ENCODE measurements at regions not wholly inside any gene's neighbourhood (a gene's known extent, or its start where the extent isn't known, plus 50 kb on each side); places are given as distances from the start of the nearest gene placed in this dataset.

DNA sequence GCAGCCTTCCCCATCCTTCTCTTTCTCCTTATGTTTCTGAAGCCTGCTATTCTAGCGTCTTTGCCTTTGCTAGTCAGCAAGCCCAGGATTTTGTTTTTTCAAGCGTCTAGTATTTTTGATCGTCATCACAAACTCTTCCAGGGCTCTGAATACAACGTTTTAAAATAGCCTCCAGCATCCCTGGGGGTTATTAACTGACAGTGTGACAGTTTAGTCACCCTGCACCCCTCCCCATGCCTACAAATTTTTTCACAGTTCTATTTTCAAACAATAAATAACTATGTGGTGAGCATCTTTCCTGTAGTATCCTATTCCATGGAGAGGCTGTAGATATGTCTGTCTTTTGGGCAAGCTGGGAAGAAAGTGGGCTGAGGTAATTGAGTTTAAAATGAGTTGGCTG lies 280.9 kb downstream of the MAP2K4 start:
- Mint-ChIP-seq H3K4me1 (no peaks in the 10 kb centered on the region), H3K4me3 (no peak overlapping the region), H3K36me3 (no peaks in the 10 kb centered on the region), H3K27ac (no peak overlapping the region), H3K9me3 (peaks cover 14% of the 10 kb centered on the region), H3K27me3 (ENCODE audit: low read depth) (no peaks in the 10 kb centered on the region)
- TF ChIP-seq, protein P1, sequence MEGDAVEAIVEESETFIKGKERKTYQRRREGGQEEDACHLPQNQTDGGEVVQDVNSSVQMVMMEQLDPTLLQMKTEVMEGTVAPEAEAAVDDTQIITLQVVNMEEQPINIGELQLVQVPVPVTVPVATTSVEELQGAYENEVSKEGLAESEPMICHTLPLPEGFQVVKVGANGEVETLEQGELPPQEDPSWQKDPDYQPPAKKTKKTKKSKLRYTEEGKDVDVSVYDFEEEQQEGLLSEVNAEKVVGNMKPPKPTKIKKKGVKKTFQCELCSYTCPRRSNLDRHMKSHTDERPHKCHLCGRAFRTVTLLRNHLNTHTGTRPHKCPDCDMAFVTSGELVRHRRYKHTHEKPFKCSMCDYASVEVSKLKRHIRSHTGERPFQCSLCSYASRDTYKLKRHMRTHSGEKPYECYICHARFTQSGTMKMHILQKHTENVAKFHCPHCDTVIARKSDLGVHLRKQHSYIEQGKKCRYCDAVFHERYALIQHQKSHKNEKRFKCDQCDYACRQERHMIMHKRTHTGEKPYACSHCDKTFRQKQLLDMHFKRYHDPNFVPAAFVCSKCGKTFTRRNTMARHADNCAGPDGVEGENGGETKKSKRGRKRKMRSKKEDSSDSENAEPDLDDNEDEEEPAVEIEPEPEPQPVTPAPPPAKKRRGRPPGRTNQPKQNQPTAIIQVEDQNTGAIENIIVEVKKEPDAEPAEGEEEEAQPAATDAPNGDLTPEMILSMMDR (IDR thresholded peaks at IDR 0.05; ENCODE audit: unreplicated experiment): no peak
- no peak for DNase-seq (ENCODE audit: low spot score in 2 of 2, unreplicated experiment in 2 of 2)

DNA sequence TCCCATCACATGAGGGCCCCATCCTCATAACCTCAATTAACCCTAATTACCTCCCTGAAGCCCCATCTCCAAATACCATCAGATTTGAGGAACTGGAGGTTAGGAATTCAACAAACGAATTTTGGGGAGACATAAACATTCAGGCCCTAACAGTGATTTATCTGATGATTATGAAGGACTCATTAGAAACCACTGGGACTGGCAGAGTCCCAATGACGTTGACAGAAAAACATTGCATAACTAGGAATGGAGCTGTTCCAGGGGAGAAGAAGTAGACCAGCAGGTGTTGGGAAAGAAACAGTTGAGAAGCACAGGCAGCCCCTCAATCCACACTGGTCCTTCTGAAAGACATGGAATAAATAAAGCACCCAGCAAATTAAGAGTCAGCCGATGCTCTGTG lies 282.0 kb downstream of the MAP2K4 start:
- TF ChIP-seq, protein P1 (IDR thresholded peaks at IDR 0.05; ENCODE audit: unreplicated experiment): no peak
- H3K36me3 Mint-ChIP-seq: no peaks in the 10 kb centered on the region
- peaks cover 14% of the 10 kb centered on the region for H3K9me3 Mint-ChIP-seq
- no peak overlapping the region for H3K4me3 Mint-ChIP-seq
- H3K27ac Mint-ChIP-seq: no peak overlapping the region
- no peaks in the 10 kb centered on the region for H3K27me3 Mint-ChIP-seq (ENCODE audit: low read depth)
- DNase-seq (ENCODE audit: low spot score in 2 of 2, unreplicated experiment in 2 of 2): no peak
- H3K4me1 Mint-ChIP-seq: no peaks in the 10 kb centered on the region

DNA sequence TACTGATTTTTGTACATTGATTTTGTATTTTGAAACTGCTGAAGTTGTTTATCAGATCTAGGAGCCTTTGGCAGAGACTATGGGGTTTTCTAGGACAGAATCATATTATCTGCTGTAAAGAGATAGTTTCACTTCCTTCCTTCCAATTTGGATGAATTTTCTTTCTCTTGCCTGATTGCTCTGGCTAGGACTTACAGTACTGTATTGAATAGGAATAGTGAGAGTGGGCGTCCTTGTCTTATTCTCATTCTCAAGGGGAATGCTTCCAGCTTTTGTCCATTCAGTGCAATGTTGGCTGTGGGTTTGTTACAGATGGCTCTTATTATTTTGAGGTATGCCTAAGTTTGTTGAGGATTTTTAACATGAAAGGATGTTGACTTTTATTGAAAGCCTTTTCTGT lies 290.1 kb downstream of the MAP2K4 start:
- H3K4me3 Mint-ChIP-seq: no peak overlapping the region
- DNase-seq (ENCODE audit: low spot score in 2 of 2, unreplicated experiment in 2 of 2): no peak
- TF ChIP-seq, protein P1 (IDR thresholded peaks at IDR 0.05; ENCODE audit: unreplicated experiment): no peak
- H3K27me3 Mint-ChIP-seq (ENCODE audit: low read depth): no peaks in the 10 kb centered on the region
- no peak overlapping the region for H3K27ac Mint-ChIP-seq
- peaks cover 4% of the 10 kb centered on the region for H3K36me3 Mint-ChIP-seq
- no peaks in the 10 kb centered on the region for H3K4me1 Mint-ChIP-seq
- H3K9me3 Mint-ChIP-seq: peaks cover 51% of the 10 kb centered on the region

DNA sequence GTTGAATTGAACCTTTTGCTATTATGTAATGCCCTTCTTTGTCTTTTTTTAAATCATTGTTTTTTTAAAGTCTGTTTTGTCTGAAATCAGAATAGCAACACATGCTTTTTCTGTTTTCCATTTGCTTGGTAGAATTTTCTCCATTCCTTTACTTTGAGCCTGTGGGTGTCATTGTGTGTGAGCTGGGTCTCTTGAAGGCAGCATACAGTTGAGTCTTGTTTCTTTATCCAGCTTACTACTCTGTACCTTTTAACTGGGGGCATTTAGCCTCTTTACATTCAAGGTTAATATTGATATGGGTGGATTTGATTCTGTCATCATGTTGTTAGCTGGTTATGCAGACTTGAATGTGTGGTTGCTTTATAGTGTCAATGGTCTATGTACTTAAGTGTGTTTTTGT lies 292.0 kb downstream of the MAP2K4 start:
- H3K9me3 Mint-ChIP-seq: peaks cover 51% of the 10 kb centered on the region
- TF ChIP-seq, protein P1 (IDR thresholded peaks at IDR 0.05; ENCODE audit: unreplicated experiment): no peak
- H3K4me3 Mint-ChIP-seq: no peak overlapping the region
- no peak overlapping the region for H3K27ac Mint-ChIP-seq
- H3K36me3 Mint-ChIP-seq: peaks cover 4% of the 10 kb centered on the region
- H3K27me3 Mint-ChIP-seq (ENCODE audit: low read depth): no peaks in the 10 kb centered on the region
- no peaks in the 10 kb centered on the region for H3K4me1 Mint-ChIP-seq
- no peak for DNase-seq (ENCODE audit: low spot score in 2 of 2, unreplicated experiment in 2 of 2)

DNA sequence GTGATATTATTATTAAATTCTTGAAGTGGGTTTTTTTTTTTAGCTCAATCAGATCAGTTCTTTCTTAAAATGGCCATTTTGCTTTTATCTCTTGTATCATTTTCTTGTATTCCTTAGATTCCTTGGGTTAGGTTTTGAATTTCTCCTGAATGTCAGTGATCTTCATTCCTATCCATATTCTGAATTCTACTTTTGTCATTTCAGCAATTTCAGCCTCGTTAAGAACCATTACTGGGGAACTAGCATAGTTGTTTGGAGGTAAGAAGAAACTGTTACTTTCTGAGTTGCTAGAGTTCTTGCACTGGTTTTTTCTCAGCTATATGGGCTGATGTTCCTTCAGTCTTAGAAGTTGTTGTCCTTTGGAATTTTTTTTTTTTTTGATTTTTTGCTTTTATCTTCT lies 293.1 kb downstream of the MAP2K4 start:
- H3K4me1 Mint-ChIP-seq: peaks cover 6% of the 10 kb centered on the region
- no peak overlapping the region for H3K27ac Mint-ChIP-seq
- TF ChIP-seq, protein P1 (IDR thresholded peaks at IDR 0.05; ENCODE audit: unreplicated experiment): no peak
- no peaks in the 10 kb centered on the region for H3K27me3 Mint-ChIP-seq (ENCODE audit: low read depth)
- no peak for DNase-seq (ENCODE audit: low spot score in 2 of 2, unreplicated experiment in 2 of 2)
- H3K9me3 Mint-ChIP-seq: peaks cover 51% of the 10 kb centered on the region
- H3K4me3 Mint-ChIP-seq: no peak overlapping the region
- peaks cover 4% of the 10 kb centered on the region for H3K36me3 Mint-ChIP-seq

DNA sequence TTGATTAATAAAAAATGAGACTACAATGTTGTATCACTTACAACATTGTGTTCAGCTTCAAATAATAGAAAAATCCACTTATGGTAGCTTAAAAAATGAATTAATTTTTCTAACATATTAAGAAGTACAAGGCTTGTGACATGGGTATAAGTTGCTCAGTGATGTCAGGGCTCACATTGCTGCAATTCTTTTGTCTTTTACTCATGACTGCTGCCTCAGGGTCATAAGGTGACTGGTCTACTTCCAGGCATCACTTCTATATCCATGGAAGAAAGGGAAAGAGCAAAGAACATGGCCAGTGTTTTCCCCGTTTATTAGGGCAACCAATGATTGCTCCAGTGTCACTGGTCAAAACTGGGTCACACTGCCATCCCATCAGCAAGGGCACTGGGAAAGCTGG lies 295.3 kb downstream of the MAP2K4 start:
- no peak for DNase-seq (ENCODE audit: low spot score in 2 of 2, unreplicated experiment in 2 of 2)
- H3K4me3 Mint-ChIP-seq: no peak overlapping the region
- H3K9me3 Mint-ChIP-seq: peaks cover 31% of the 10 kb centered on the region
- peaks cover 4% of the 10 kb centered on the region for H3K36me3 Mint-ChIP-seq
- no peaks in the 10 kb centered on the region for H3K27me3 Mint-ChIP-seq (ENCODE audit: low read depth)
- TF ChIP-seq, protein P1 (IDR thresholded peaks at IDR 0.05; ENCODE audit: unreplicated experiment): no peak
- H3K4me1 Mint-ChIP-seq: peaks cover 6% of the 10 kb centered on the region
- no peak overlapping the region for H3K27ac Mint-ChIP-seq
